ENCODE measurements at regions not wholly inside any gene's neighbourhood (a gene's known extent, or its start where the extent isn't known, plus 50 kb on each side); places are given as distances from the start of the nearest gene placed in this dataset.

GRCh38 chr2:30041884-30042283 is 104.9 kb upstream of the YPEL5 start:
- no peaks in the 10 kb centered on the region for H3K36me3 Mint-ChIP-seq (ENCODE audit: low read depth, unreplicated experiment)
- DNase-seq (ENCODE audit: low spot score) = no peak
- no peaks in the 10 kb centered on the region for H3K27me3 Mint-ChIP-seq (ENCODE audit: unreplicated experiment)
- H3K4me1 Mint-ChIP-seq (ENCODE audit: unreplicated experiment) = no peaks in the 10 kb centered on the region
- no peak for TF ChIP-seq CTCF (IDR thresholded peaks at IDR 0.05; ENCODE audit: unreplicated experiment)
- H3K27ac Mint-ChIP-seq (ENCODE audit: unreplicated experiment) = no peak overlapping the region
- H3K4me3 Mint-ChIP-seq (ENCODE audit: unreplicated experiment) = no peak overlapping the region
- no peaks in the 10 kb centered on the region for H3K9me3 Mint-ChIP-seq (ENCODE audit: unreplicated experiment)

DNA sequence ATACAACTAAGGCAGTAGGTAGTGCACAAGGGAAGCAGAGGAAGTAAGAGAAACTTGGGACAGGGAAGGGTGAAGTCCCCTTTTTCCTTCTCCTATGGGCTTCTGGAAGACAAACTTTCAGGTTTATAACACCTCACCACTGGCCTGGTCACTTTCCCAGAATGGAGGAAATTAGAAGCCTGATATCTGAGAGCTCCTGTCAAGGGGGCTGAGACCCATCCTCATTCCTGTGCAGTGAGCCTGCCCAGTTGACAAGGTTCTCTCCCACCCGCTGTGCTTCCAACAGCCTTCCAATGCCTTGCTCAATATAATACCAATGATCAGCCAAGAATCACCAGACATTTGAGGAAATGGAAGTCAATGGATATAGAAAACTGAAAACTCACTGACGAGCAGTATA is 100.4 kb upstream of the YPEL5 start:
- no peak overlapping the region for H3K4me3 Mint-ChIP-seq (ENCODE audit: unreplicated experiment)
- H3K4me1 Mint-ChIP-seq (ENCODE audit: unreplicated experiment) = no peaks in the 10 kb centered on the region
- no peak for DNase-seq (ENCODE audit: low spot score)
- H3K27me3 Mint-ChIP-seq (ENCODE audit: unreplicated experiment) = no peaks in the 10 kb centered on the region
- H3K36me3 Mint-ChIP-seq (ENCODE audit: low read depth, unreplicated experiment) = no peaks in the 10 kb centered on the region
- no peak overlapping the region for H3K27ac Mint-ChIP-seq (ENCODE audit: unreplicated experiment)
- no peak for TF ChIP-seq CTCF (IDR thresholded peaks at IDR 0.05; ENCODE audit: unreplicated experiment)
- H3K9me3 Mint-ChIP-seq (ENCODE audit: unreplicated experiment) = no peaks in the 10 kb centered on the region

DNA sequence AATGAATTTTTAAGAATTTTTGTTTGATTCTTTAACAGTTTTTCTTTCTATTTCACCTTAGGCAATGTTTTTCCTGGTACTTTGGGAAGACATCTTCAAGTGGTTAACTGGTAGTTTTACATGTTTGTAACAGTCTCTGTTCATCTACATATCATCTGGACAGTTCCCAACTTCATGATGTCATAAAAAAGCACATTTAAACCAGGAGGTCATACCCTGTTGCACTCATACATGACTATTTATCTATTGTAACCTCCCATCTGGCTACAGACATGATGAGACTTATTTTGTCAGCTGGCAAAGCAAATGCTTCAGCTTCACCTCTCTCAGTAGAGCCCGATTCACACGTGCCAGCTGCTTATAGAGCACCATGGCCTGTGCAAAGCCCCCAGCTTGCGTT is 99.8 kb upstream of the YPEL5 start:
- DNase-seq (ENCODE audit: low spot score) = no peak
- no peaks in the 10 kb centered on the region for H3K4me1 Mint-ChIP-seq (ENCODE audit: unreplicated experiment)
- no peak overlapping the region for H3K27ac Mint-ChIP-seq (ENCODE audit: unreplicated experiment)
- no peak for TF ChIP-seq CTCF (IDR thresholded peaks at IDR 0.05; ENCODE audit: unreplicated experiment)
- H3K27me3 Mint-ChIP-seq (ENCODE audit: unreplicated experiment) = no peaks in the 10 kb centered on the region
- no peak overlapping the region for H3K4me3 Mint-ChIP-seq (ENCODE audit: unreplicated experiment)
- H3K36me3 Mint-ChIP-seq (ENCODE audit: low read depth, unreplicated experiment) = no peaks in the 10 kb centered on the region
- no peaks in the 10 kb centered on the region for H3K9me3 Mint-ChIP-seq (ENCODE audit: unreplicated experiment)

DNA sequence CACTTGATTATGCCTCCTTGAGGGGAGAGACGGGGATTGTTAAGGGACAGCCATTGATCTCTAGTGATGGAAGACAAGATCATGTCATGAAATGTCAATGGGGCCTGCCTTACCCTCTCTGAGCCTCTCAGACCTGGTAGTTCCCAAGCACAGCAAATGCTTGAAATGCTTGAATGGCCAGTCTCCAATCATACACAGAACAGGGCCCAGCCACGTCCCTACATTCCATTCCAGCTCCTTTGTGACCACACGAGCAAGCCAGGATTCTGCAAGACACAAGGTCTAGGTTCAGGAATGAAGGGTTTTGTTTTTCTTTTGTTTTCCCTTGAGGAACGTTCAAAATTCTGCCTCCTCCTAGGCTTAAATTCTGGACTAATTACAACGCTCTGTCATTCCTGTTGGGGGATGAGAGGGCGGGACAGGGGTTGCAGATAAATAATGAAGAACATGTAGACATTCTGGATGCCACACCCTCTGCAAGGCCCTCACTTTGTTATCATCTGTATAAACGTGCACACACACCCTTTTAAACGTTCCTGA is 98.1 kb upstream of the YPEL5 start:
- no peak for TF ChIP-seq CTCF (IDR thresholded peaks at IDR 0.05; ENCODE audit: unreplicated experiment)
- Mint-ChIP-seq H3K27ac (ENCODE audit: unreplicated experiment) (no peak overlapping the region), H3K4me1 (ENCODE audit: unreplicated experiment) (no peaks in the 10 kb centered on the region), H3K4me3 (ENCODE audit: unreplicated experiment) (no peak overlapping the region), H3K9me3 (ENCODE audit: unreplicated experiment) (no peaks in the 10 kb centered on the region), H3K36me3 (ENCODE audit: low read depth, unreplicated experiment) (no peaks in the 10 kb centered on the region), H3K27me3 (ENCODE audit: unreplicated experiment) (no peaks in the 10 kb centered on the region)
- no peak for DNase-seq (ENCODE audit: low spot score)

DNA sequence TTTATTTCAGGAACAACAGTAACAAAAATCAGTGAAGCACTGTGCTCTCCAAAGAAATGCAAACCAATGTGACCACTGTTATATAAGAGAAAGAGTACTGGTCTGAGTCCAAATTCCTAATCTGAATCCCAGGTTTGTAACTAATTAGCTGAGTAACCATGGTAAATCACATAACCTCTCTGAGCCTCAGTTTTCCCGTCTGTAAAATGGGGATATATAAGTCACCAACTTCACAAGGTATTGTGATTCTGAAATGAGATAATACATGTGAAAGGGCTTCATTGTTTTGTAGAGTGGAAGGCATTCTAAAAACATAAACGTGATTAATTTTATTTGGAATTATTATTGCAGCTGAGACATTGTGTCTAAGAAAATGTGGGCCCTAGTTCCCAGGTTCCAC is 91.3 kb upstream of the YPEL5 start:
- H3K4me3 Mint-ChIP-seq (ENCODE audit: unreplicated experiment) = no peak overlapping the region
- DNase-seq (ENCODE audit: low spot score) = no peak
- H3K4me1 Mint-ChIP-seq (ENCODE audit: unreplicated experiment) = no peaks in the 10 kb centered on the region
- no peaks in the 10 kb centered on the region for H3K36me3 Mint-ChIP-seq (ENCODE audit: low read depth, unreplicated experiment)
- TF ChIP-seq CTCF (IDR thresholded peaks at IDR 0.05; ENCODE audit: unreplicated experiment) = no peak
- peaks cover 2% of the 10 kb centered on the region for H3K27me3 Mint-ChIP-seq (ENCODE audit: unreplicated experiment)
- no peaks in the 10 kb centered on the region for H3K9me3 Mint-ChIP-seq (ENCODE audit: unreplicated experiment)
- no peak overlapping the region for H3K27ac Mint-ChIP-seq (ENCODE audit: unreplicated experiment)

Measured in endothelial cell (in vitro differentiated cells).